Stimulated activated CD4-positive, alpha-beta T cell treated with anti-CD3 and anti-CD28 coated beads, Interleukin-4, amount 100 ng/mL, for 24 hours (primary cell): ENCODE measurements at regions not wholly inside any gene's neighbourhood (a gene's known extent, or its start where the extent isn't known, plus 50 kb on each side); places are given as distances from the start of the nearest gene placed in this dataset.
"Not testable (repeated sequence)": the region's sequence is repeated elsewhere in the genome, so short reads cannot be mapped to it uniquely, and the experiment has no call there.

Experiments
- DNase-seq: peaks from one replicate; pipeline ENCODE4 v3.0.0-alpha.2; 2020

- no peak for DNase-seq
These were observed 337.5 kb downstream of the SOX9 start for GRCh38 chr17:72458301-72458700.

GRCh38 chr17:72460711-72461110, 339.9 kb downstream of the SOX9 start:
- no peak for DNase-seq

GRCh38 chr17:72461757-72462156, 340.9 kb downstream of the SOX9 start:
- no peak for DNase-seq

- no peak for DNase-seq
These were observed 341.6 kb downstream of the SOX9 start for GRCh38 chr17:72462407-72462806.

GRCh38 chr17:72462814-72463213, 342.0 kb downstream of the SOX9 start:
- DNase-seq = no peak

DNA sequence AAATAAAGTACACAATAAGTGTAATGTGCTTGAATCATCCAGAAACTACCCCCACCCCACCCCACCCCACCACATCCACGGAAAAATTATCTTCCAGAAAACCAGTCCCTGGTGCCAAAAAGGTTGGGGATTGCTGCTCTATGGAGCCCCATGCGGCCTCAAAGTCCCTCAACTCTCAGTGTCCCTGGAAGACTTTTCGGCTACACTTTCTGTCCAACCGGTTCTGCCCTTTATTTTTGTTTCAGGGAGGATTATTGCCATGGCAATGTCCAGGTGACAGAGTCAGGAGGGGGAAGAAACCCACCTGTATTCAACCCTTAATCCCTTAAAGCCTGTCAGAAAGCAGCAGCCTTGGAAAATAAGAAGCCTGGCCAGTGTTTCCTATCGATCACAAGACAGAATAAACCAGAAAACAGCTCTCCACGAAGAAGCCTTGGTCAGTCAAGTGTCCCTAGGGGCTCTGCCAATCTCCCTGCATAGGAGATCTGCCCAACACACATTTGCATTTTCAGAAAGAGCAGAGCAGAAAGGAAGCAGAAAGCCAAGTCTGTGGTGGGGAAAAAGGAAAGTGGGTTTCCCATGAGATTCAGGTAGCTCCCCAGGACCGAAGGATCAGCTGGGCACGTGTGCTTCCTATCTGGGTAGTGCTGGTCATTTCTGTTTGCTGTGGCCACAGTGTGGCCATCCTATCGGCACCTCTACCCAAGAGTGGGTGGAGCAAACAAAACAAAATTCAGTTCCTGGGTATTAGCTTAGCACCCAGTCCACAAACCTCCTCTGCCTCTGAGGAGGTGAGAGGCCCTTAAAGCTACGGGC, 342.7 kb downstream of the SOX9 start:
- DNase-seq = no peak

DNA sequence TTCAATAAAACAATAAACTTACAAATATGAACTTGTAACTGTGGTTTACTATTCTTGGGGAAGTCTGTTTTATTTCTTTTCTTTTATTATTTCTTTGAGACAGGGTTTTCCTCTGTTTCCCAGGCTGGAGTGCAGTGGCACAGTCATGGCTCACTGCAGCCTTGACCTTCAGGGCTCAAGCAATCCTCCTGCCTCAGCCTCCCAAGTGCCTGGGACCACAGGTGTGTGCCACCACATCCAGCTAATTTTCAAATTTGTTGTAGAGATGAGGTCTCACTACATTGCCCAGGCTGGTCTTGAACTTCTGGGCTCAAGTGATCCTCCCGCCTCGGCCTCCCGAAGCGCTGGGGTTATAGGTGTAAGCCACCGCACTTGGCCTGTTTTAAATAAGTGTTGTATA, 343.4 kb downstream of the SOX9 start:
- not testable (repeated sequence) for DNase-seq

DNA sequence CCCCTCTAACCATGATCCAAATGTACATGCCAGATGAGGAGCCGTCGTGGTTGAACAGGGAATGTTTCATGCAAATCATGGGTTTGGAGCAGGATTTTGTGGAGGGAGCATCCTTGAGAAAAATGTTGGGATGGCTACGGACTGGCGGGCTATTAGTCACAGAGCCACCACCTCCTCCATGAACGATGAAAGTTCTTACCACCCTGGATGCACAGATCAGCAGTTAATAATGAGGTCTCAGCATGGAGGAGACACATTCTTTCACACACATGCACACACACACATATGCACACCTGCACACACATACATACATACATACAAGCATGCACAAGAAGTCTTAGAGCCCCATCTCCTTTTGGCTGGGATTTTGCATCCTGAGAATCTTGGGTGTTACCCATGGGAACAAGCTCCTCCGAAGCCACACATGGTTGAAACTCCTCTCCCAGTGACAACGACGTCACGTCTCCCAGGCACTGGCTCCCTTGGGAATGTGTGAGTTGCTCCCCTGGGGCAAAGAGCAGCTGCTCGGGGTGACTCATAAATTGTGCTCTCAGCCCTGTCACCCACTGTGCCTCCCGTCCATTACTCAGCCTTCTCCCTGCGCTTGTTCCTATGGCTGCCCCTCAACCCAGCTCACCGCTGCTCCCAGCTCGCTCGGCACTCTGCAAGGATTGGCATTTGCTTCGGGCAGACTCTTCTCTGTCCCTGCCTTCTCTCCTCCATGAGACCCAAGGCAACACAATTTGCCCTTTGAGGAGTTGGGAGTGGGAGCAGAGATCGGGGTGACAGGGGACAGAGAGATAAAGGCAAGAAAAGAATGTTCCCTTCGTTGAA, 344.6 kb downstream of the SOX9 start:
- no peak for DNase-seq

DNA sequence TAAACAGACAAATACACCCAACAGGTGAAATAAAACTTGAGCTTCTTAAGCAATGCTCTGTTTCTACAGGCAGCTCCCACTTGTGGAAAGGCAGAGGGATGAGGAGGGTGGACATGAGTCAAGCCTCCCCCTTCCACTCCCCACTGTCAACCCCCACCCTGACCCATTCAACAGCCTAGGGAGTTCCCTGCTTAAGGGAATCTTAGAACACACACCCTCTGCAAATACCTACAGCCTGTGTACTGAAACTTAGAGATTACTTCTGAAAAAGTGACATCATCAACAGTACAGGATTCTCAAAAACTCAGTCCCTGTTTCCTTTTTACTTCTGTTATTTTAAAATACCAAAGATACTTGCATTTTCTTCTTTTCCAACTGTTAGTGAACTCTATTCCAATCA, 345.4 kb downstream of the SOX9 start:
- no peak for DNase-seq

GRCh38 chr17:72466606-72467005, 345.8 kb downstream of the SOX9 start:
- DNase-seq = no peak

GRCh38 chr17:72467841-72468653, 347.2 kb downstream of the SOX9 start:
- DNase-seq = no peak

DNA sequence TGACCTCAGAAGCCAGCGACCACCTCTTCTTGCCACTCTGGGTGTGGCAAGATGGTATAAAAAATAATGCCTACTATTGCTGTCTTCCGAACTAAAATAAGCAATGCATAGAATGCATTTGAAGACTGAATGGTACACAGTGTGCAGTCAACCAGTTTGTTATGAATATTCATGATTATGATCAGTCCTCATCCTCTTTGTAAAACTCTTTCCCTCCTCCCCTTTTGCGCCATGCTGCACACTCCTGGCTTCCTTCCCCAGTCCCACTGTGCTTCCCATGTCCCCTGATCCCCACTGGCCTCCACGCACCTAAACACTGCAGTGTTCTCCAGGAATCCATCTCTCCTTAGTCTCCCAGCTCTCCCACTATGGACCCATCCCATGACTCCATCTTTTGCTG, 348.0 kb downstream of the SOX9 start:
- no peak for DNase-seq

GRCh38 chr17:72470121-72470705, 349.4 kb downstream of the SOX9 start:
- DNase-seq = no peak

DNA sequence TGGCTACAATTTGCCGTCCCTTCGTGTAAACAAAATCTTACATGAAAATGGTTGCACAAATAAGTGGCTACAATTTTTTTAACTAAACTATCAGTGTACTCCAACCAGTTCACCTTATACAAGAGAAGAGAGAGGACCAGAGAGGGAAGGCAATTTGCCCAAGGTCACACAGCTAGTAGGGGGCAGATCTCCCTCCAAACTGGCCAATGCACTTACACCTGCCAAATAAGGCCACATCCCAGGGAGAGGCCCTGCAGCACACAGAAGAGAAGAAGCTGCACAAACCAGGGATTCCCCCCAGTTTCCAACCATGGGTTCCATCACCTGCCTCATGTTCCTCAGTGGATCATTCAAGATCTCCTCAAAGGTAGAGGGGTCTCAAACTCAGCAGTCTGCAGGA, 349.9 kb downstream of the SOX9 start:
- DNase-seq = no peak

GRCh38 chr17:72471296-72471695, 350.5 kb downstream of the SOX9 start:
- no peak for DNase-seq

- no peak for DNase-seq
These were observed 351.3 kb downstream of the SOX9 start for GRCh38 chr17:72472106-72472505.

GRCh38 chr17:72472853-72473390, 352.1 kb downstream of the SOX9 start:
- DNase-seq = not testable (repeated sequence)

GRCh38 chr17:72474243-72474642, 353.4 kb downstream of the SOX9 start:
- DNase-seq = no peak

DNA sequence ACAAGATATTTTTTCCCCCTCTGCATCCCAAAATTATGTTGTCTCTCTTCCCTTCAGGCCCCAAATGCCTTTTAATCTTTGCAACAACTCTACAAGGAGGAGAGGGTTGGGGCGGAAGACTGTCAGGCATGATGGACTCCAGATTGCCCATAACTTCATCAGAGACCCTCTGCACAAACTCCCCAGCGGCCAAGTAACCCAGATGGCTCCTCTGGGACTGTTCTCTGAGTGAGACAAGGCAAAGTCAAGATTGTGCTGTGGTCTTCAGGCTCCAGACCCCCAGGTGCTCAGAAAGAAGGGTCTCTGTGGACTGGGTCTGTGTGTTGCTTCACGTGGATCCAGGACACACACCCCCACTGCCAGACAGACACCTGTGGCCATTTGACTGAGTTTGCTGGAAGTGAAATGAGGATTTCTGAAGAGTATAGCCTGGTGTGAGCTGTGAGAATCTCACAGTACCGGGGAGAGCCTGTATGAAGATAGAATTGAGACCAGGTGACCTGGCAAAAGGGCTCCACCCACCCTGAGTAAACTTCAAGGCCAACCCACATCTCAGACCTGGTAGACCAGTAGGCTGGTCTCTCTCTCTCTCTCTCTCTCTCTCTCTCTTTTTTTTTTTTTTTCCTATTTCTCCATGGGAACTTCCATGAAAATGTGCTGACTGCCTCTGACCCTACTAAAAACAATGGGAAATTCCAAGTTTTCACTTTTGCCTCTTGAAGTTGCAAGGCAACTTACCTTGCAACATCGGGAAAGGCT, 354.1 kb downstream of the SOX9 start:
- no peak for DNase-seq

DNA sequence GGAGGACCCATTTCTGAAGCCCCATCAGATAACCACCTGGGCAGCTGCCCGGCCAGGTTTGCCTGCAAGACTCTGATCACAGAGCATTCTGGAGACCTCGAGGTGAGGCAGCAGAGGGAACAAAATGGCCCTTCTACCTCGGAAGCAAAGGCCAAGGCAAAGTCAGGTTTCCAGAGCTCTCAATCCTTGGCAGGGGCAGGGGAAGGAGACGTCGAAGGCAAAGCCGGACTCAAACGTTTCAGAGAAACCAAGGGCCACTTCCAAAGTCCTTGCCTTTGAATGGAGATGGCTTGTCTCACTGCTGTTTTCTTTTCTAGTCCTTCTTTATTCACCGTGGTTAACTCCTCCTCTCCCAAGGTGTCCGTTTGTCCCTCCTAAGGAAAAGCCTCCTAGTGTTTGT, 355.3 kb downstream of the SOX9 start:
- DNase-seq = no peak

DNA sequence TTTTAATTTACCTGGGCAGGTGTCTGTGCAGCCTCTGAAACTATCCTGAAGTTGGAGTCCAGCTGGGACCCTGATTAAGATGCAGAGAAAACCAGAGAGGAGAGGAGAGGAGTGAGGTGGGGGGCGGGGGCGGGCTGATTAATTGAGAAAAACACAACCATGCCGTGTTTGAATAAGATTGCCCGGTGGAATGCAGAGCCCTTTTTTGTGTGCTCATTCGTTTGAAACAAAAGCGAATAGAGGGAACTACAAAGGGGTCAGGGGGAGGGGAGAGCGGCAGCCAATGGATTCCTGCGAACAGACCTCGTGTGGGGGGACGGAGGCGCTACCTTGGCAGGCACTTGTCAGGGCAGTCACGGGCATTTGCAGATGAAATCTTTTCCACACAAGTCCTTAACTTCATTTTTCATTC, 355.8 kb downstream of the SOX9 start:
- DNase-seq = no peak

- DNase-seq = no peak
These were observed 356.7 kb downstream of the SOX9 start for GRCh38 chr17:72477491-72477890.
